Stromal cell of bone marrow (primary cell): ENCODE measurements at regions not wholly inside any gene's neighbourhood (a gene's known extent, or its start where the extent isn't known, plus 50 kb on each side); places are given as distances from the start of the nearest gene placed in this dataset.

Experiments
- DNase-seq: peaks from one replicate; pipeline ENCODE4 v3.0.0-alpha.2; 2012; ENCODE audit warnings: low read depth

GRCh38 chr15:77540312-77541060 lies 92.2 kb downstream of the LINGO1 start:
- DNase-seq: no peak

GRCh38 chr15:77538793-77539497 lies 93.8 kb downstream of the LINGO1 start:
- no peak for DNase-seq

GRCh38 chr15:77538027-77538451 lies 94.7 kb downstream of the LINGO1 start:
- DNase-seq: no peak

- DNase-seq: no peak
These were observed 95.7 kb downstream of the LINGO1 start for GRCh38 chr15:77537006-77537405.

- no peak for DNase-seq
These were observed 96.9 kb downstream of the LINGO1 start for GRCh38 chr15:77535845-77536244.
